MCF 10A (cell line): ENCODE measurements at regions not wholly inside any gene's neighbourhood (a gene's known extent, or its start where the extent isn't known, plus 50 kb on each side); places are given as distances from the start of the nearest gene placed in this dataset.

Experiments
- BruUV-seq: library from RNA; stranded (reverse); fragments of 400-500 nt; replicated peaks from 2 replicates; lab custom pipeline; 2021; lab: Mats Ljungman, UMichigan
- CTCF ChIA-PET: fragments of 300-600 bp; sonication (Branson Sonifier 250); formaldehyde crosslinking; extraction: SDS; loops from one replicate; lab custom pipeline; 2021; ENCODE audit warnings: antibody characterized with exemption, inconsistent platforms; lab: Yijun Ruan, JAX
- POLR2A ChIA-PET: fragments of 300-600, 350-650 bp; sonication (Branson Sonifier 250); formaldehyde crosslinking; extraction: SDS; loops from one replicate; lab custom pipeline; 2020; ENCODE audit warnings: antibody characterized with exemption, inconsistent platforms; lab: Yijun Ruan, JAX
- DNase-seq: peaks from one replicate; pipeline ENCODE4 v3.0.0-alpha.2; 2018; ENCODE audit not compliant: unreplicated experiment
- H3K27ac Mint-ChIP-seq: one replicate; pipeline ENCODE4 v1.8.0; 2022; ENCODE audit warnings: mild to moderate bottlenecking, low read depth, mixed read lengths; ENCODE audit not compliant: unreplicated experiment
- H3K27me3 Mint-ChIP-seq: one replicate; pipeline ENCODE4 v1.8.0; 2022; ENCODE audit warnings: mixed read lengths; ENCODE audit not compliant: insufficient read depth, unreplicated experiment
- H3K36me3 Mint-ChIP-seq: one replicate; pipeline ENCODE4 v1.8.0; 2022; ENCODE audit warnings: mild to moderate bottlenecking, moderate library complexity, mixed read lengths; ENCODE audit not compliant: insufficient read depth, unreplicated experiment
- H3K4me1 Mint-ChIP-seq: one replicate; pipeline ENCODE4 v1.8.0; 2022; ENCODE audit warnings: mixed read lengths; ENCODE audit not compliant: insufficient read depth, unreplicated experiment
- H3K4me3 Mint-ChIP-seq: one replicate; pipeline ENCODE4 v1.8.0; 2022; ENCODE audit warnings: mild to moderate bottlenecking, moderate library complexity, mixed read lengths; ENCODE audit not compliant: unreplicated experiment
- H3K9me3 Mint-ChIP-seq: one replicate; pipeline ENCODE4 v1.8.0; 2022; ENCODE audit warnings: mixed read lengths; ENCODE audit not compliant: unreplicated experiment
- intact Hi-C: fragments of 100-400 bp; cut with micrococcal nuclease; formaldehyde crosslinking; loops from 2 replicates; pipeline ENCODE4 v1.14.1; 2022
- TF ChIP-seq, protein P1 (sequence below): fragments of 200-600 bp; IDR thresholded peaks from one replicate; pipeline ENCODE4 v1.8.0; 2022; ENCODE audit warnings: antibody characterized with exemption, mild to moderate bottlenecking; ENCODE audit not compliant: unreplicated experiment

DNA sequence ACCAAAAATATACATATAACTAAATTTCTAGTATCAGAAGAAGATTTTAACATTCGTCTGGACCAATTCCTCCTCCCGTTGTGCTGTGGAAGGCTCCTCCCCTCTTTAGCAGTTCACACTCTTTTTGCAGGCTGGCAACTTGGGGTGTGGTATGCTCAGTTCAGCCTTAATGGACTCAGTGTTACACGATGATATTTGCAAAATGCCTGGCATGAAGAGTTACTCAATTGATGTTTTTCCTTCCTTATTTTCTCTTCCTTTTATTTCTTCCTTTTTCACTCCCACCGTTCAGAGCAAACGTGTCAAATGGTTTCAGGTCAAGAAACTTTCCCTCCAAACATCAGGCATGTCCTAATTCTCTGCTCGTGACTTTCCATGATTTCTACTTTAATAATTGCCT lies 248.3 kb downstream of the PHF14 start:
- BruUV-seq = no TSS peak
- Mint-ChIP-seq H3K27me3 (no peaks in the 10 kb centered on the region), H3K27ac (no peak overlapping the region), H3K9me3 (no peaks in the 10 kb centered on the region), H3K4me3 (no peak overlapping the region), H3K4me1 (no peaks in the 10 kb centered on the region), H3K36me3 (no peaks in the 10 kb centered on the region)
- intact Hi-C loops = no loop called here
- ChIA-PET CTCF (no interaction called here), POLR2A (no interaction called here)
- DNase-seq = no peak
- TF ChIP-seq, protein P1, sequence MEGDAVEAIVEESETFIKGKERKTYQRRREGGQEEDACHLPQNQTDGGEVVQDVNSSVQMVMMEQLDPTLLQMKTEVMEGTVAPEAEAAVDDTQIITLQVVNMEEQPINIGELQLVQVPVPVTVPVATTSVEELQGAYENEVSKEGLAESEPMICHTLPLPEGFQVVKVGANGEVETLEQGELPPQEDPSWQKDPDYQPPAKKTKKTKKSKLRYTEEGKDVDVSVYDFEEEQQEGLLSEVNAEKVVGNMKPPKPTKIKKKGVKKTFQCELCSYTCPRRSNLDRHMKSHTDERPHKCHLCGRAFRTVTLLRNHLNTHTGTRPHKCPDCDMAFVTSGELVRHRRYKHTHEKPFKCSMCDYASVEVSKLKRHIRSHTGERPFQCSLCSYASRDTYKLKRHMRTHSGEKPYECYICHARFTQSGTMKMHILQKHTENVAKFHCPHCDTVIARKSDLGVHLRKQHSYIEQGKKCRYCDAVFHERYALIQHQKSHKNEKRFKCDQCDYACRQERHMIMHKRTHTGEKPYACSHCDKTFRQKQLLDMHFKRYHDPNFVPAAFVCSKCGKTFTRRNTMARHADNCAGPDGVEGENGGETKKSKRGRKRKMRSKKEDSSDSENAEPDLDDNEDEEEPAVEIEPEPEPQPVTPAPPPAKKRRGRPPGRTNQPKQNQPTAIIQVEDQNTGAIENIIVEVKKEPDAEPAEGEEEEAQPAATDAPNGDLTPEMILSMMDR = no peak

DNA sequence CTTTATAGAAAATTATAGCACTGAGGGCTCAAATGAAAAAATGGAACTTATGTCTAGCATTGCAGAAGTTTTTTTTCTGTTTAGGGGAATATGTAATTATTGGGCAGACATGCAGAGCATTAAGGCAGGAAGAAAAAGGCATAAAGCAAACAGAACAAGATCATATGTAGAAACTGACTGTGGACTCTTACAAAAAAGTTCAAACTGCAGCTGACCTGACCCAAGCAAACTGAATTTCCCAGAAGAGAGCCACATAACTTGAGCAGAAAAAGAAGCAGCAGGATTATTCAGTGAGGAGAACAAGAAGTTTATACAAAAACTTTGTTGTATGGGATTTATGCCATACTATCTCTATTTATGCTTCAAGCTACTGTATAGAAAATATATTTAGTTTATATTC lies 250.9 kb downstream of the PHF14 start:
- Mint-ChIP-seq H3K9me3 (no peaks in the 10 kb centered on the region), H3K4me1 (peaks cover 17% of the 10 kb centered on the region), H3K27me3 (no peaks in the 10 kb centered on the region), H3K36me3 (no peaks in the 10 kb centered on the region), H3K27ac (no peak overlapping the region), H3K4me3 (no peak overlapping the region)
- BruUV-seq = no TSS peak
- intact Hi-C loops = no loop called here
- TF ChIP-seq, protein P1 = no peak
- no peak for DNase-seq
- ChIA-PET POLR2A (no interaction called here), CTCF (interaction anchor here (0.6 to 6.8 kb wide), 2 partner anchors 8 to 12 kb away, joined by 3 to 64 read pairs; no protein-coding TSS in a partner anchor)

DNA sequence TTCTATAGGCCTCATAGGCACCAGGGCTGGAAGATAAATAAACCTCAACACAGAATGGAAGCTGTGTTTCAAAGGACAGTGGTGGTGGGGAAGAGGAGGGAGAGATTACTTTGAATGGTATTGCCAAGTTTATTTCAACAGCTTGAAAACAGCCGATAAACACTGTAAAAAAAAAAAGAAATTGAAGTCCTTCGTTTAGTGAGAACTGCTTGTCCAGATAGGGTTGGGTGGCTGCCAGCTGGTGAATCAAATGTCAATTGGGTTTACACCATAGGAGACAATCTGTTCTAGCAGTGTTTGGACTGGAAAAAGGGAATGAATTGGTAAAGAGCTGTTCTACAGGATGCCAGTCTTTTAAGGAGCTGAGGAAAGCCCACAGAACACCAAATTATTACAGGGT lies 254.8 kb downstream of the PHF14 start:
- BruUV-seq = no TSS peak
- ChIA-PET POLR2A (interaction anchor here (0.6 to 1.2 kb wide), 4 partner anchors 12 to 288 kb away, joined by 3 to 6 read pairs (median 4); a partner anchor contains a TSS), CTCF (interaction anchor here (0.6 to 6.8 kb wide), 5 partner anchors 12 to 128 kb away, joined by 3 to 64 read pairs (median 4); no protein-coding TSS in a partner anchor)
- H3K4me1 Mint-ChIP-seq = peaks cover 30% of the 10 kb centered on the region
- TF ChIP-seq, protein P1 = no peak
- DNase-seq = peak; percentile 77
- H3K27me3 Mint-ChIP-seq = no peaks in the 10 kb centered on the region
- no peaks in the 10 kb centered on the region for H3K9me3 Mint-ChIP-seq
- peaks cover 6% of the 10 kb centered on the region for H3K36me3 Mint-ChIP-seq
- peak overlapping the region; percentile 85 for H3K27ac Mint-ChIP-seq
- H3K4me3 Mint-ChIP-seq = peak overlapping the region; percentile 4
- intact Hi-C loops = no loop called here

DNA sequence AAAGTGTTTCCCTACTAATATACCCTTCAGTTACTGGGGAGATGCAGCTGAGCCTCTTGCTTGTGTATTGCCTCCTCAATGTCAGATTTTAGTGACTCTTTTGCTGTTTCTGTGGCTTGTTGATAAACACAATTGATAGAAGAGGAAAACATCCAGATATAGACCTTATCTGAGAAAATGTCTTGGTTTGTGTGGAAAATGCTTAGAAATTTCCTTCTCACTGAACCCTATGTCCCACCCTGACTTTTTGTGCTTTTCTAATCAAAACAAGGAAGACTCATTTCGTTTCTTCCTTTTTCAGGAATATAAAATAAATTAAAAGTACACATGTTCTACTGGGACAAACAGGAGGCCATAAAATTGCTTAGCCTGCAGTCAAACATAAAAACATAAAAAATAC lies 257.5 kb downstream of the PHF14 start:
- Mint-ChIP-seq H3K27ac (peak overlapping the region; percentile 30), H3K36me3 (peaks cover 6% of the 10 kb centered on the region), H3K9me3 (no peaks in the 10 kb centered on the region), H3K4me1 (peaks cover 30% of the 10 kb centered on the region), H3K27me3 (no peaks in the 10 kb centered on the region), H3K4me3 (no peak overlapping the region)
- intact Hi-C loops = no loop called here
- DNase-seq = no peak
- ChIA-PET CTCF (interaction anchor here (1.4 kb wide), 1 partner anchor 19 kb away, joined by 5 read pairs; no protein-coding TSS in a partner anchor), POLR2A (no interaction called here)
- TF ChIP-seq, protein P1 = no peak
- BruUV-seq = no TSS peak
